A549 (cell line): ENCODE measurements at regions not wholly inside any gene's neighbourhood (a gene's known extent, or its start where the extent isn't known, plus 50 kb on each side); places are given as distances from the start of the nearest gene placed in this dataset.
"Not testable (repeated sequence)": the region's sequence is repeated elsewhere in the genome, so short reads cannot be mapped to it uniquely, and the experiment has no call there.

ENCODE experiments used
- ATAC-seq, 2 experiments: fragments of 200-7000 bp in 1 of 2; fragments of >200 bp in 1 of 2; cut with Nextera tagmentation in 1 of 2; cut with Tn5 transposase in 1 of 2; 3 replicates each; pipeline versions ENCODE4 v1.8.0 to v1.9.1; 2018 to 2020; ENCODE audit warnings: mild to moderate bottlenecking in 1 of 2, moderate library complexity in 1 of 2
- CTCF ChIA-PET: fragments of 300-600 bp; sonication (Branson Sonifier 250); formaldehyde crosslinking; extraction: SDS; loops from one replicate; lab custom pipeline; 2021; ENCODE audit warnings: antibody characterized with exemption, inconsistent platforms; lab: Yijun Ruan, JAX
- POLR2A ChIA-PET: fragments of 350-600 bp; formaldehyde crosslinking; extraction: SDS; loops from one replicate; lab custom pipeline; 2021; ENCODE audit warnings: antibody characterized with exemption, inconsistent platforms; lab: Yijun Ruan, JAX
- DNase-seq, 2 experiments: peaks; one replicate each; pipeline versions ENCODE4 v3.0.0 to v3.0.0-alpha.2; 2011 to 2016; ENCODE audit warnings: low read depth in 1 of 2, low spot score in 1 of 2
- FAIRE-seq: peaks from 2 replicates; lab custom pipeline; 2011; peaks lifted over from hg19 to GRCh38; lab: Jason Lieb, UNC
- H3K27ac ChIP-seq, 2 experiments: fragments of >200 bp; sonication (Bioruptor Twin); formaldehyde crosslinking; 3 replicates each; pipeline ENCODE4 v1.5.1; 2016 to 2017
- H3K4me1 ChIP-seq: fragments of >200 bp; sonication (Bioruptor Twin); formaldehyde crosslinking; 3 replicates; pipeline ENCODE4 v1.6.1; 2016
- H3K4me2 ChIP-seq: fragments of >200 bp; sonication (Bioruptor Twin); formaldehyde crosslinking; 3 replicates; pipeline ENCODE4 v1.6.1; 2016
- H3K4me3 ChIP-seq: fragments of >200 bp; sonication (Bioruptor Twin); formaldehyde crosslinking; 3 replicates; pipeline ENCODE4 v1.5.1; 2016
- H3K9me3 ChIP-seq: fragments of >200 bp; sonication (Bioruptor Twin); formaldehyde crosslinking; 3 replicates; pipeline ENCODE4 v1.6.1; 2016
- ATOH8 ChIP-seq: fragments of 250-450 bp; sonication (Bioruptor Pico); IDR thresholded peaks from 2 replicates; pipeline ENCODE4 v1.5.0; 2020; ENCODE audit warnings: low read depth, mild to moderate bottlenecking, moderate library complexity
- CBX8 ChIP-seq: fragments of 200-600 bp; sonication (generic); IDR thresholded peaks from 2 replicates; pipeline ENCODE4 v1.6.1; 2016
- CEBPB ChIP-seq, 2 experiments: fragments of >200 bp in 1 of 2; sonication (Bioruptor Twin) in 1 of 2; formaldehyde crosslinking in 1 of 2; IDR thresholded peaks; 2 replicates each; pipeline ENCODE4 v1.6.1; 2012 to 2016
- CTCF ChIP-seq: fragments of >200 bp; sonication (Bioruptor Twin); formaldehyde crosslinking; IDR thresholded peaks from 3 replicates; pipeline ENCODE4 v1.5.1; 2016
- EP300 ChIP-seq, 2 experiments: fragments of >200 bp; sonication (Bioruptor Twin); formaldehyde crosslinking; IDR thresholded peaks; 2 replicates in 1 of 2; 3 replicates in 1 of 2; pipeline ENCODE4 v1.6.1; 2016 to 2017
- HMGXB4 ChIP-seq: fragments of 250-450 bp; sonication (Bioruptor Pico); IDR thresholded peaks from 2 replicates; pipeline ENCODE4 v1.5.0; 2021; ENCODE audit warnings: mild to moderate bottlenecking, moderate library complexity, borderline replicate concordance
- KDM1A ChIP-seq: fragments of 200-600 bp; sonication (generic); IDR thresholded peaks from 2 replicates; pipeline ENCODE4 v1.6.1; 2016; ENCODE audit warnings: low read depth, mild to moderate bottlenecking
- KDM5A ChIP-seq: fragments of 200-600 bp; sonication (generic); IDR thresholded peaks from 2 replicates; pipeline ENCODE4 v1.6.1; 2016; ENCODE audit warnings: antibody characterized with exemption, mild to moderate bottlenecking
- MAX ChIP-seq: IDR thresholded peaks from 2 replicates; pipeline ENCODE4 v1.6.1; 2012
- MYC ChIP-seq: IDR thresholded peaks from 2 replicates; pipeline ENCODE4 v1.6.1; 2012; ENCODE audit warnings: mild to moderate bottlenecking, inconsistent platforms, low read length, improper control_type of control experiment, borderline replicate concordance
- NFE2L2 ChIP-seq: fragments of 150-350 bp; conservative IDR thresholded peaks from 2 replicates; pipeline ENCODE4 v1.6.1; 2014; ENCODE audit warnings: low read length
- POLR2A ChIP-seq: IDR thresholded peaks from 2 replicates; pipeline ENCODE4 v1.6.1; 2012; ENCODE audit warnings: mild to moderate bottlenecking, low read length
- RAD21 ChIP-seq, 2 experiments: fragments of >200 bp in 1 of 2; sonication (Bioruptor Twin) in 1 of 2; formaldehyde crosslinking in 1 of 2; IDR thresholded peaks in 1 of 2; conservative IDR thresholded peaks in 1 of 2; 2 replicates in 1 of 2; 3 replicates in 1 of 2; pipeline ENCODE4 v1.6.1; 2012 to 2018; ENCODE audit warnings: inconsistent platforms in 1 of 2
- REST ChIP-seq: fragments of 200-600 bp; sonication (generic); IDR thresholded peaks from 2 replicates; pipeline ENCODE4 v1.6.1; 2016; ENCODE audit warnings: antibody characterized with exemption, mild to moderate bottlenecking, moderate library complexity
- SREBF2 ChIP-seq: fragments of 450-650 bp; IDR thresholded peaks from 2 replicates; pipeline ENCODE4 v1.6.1; 2014; ENCODE audit warnings: mild to moderate bottlenecking, moderate library complexity
- WGBS: methylation state at CpG from one replicate; pipeline ENCODE4 v1.1.6; 2017; ENCODE audit errors: missing lambda C conversion rate; 5-methylcytosine and 5-hydroxymethylcytosine counted together

GRCh38 chr7:63111511-63111910 is 887.1 kb upstream of the ZNF722 start:
- FAIRE-seq, ATAC-seq, H3K4me3 ChIP-seq, CTCF ChIA-PET, H3K4me1 ChIP-seq, H3K4me2 ChIP-seq, DNase-seq, POLR2A ChIA-PET, H3K27ac ChIP-seq: not testable (repeated sequence)
- TF ChIP-seq CEBPB (IDR thresholded peaks at IDR 0.05): 0 out of 4 replicates have a peak, but pooled peaks of 1 of the 2 experiments have one; percentile 32
- WGBS: 9% methylated on average over 7 of the region's 7 CpGs
- H3K9me3 ChIP-seq: peaks cover 22% of the 10 kb centered on the region; the same call in 1 of the 3 replicates

GRCh38 chr7:63112764-63113712 is 885.6 kb upstream of the ZNF722 start:
- DNase-seq (no peak), FAIRE-seq (no peak), ATAC-seq (no peak)
- WGBS: 68% methylated on average over 14 of the region's 36 CpGs
- Histone ChIP-seq H3K4me3 (no peak overlapping the region), H3K4me2 (no peak overlapping the region), H3K4me1 (no peaks in the 10 kb centered on the region), H3K9me3 (peaks cover 22% of the 10 kb centered on the region; the same call in 1 of the 3 replicates), H3K27ac (no peak overlapping the region)
- POLR2A ChIA-PET: no interaction called here
- no peak for TF ChIP-seq POLR2A
- TF ChIP-seq RAD21 (conservative IDR thresholded peaks at IDR 0.05 in 1 of 2, IDR thresholded peaks at IDR 0.05 in 1 of 2): no peak
- no peak for TF ChIP-seq EP300 (IDR thresholded peaks at IDR 0.05)
- TF ChIP-seq MYC: no peak
- TF ChIP-seq CTCF: no peak
- TF ChIP-seq SREBF2: no peak
- no peak for TF ChIP-seq KDM1A
- TF ChIP-seq KDM5A: no peak
- TF ChIP-seq HMGXB4: no peak
- no peak for TF ChIP-seq MAX
- no peak for TF ChIP-seq NFE2L2
- TF ChIP-seq CBX8: no peak
- TF ChIP-seq REST: no peak
- TF ChIP-seq CEBPB (IDR thresholded peaks at IDR 0.05): no peak
- TF ChIP-seq ATOH8 (CRISPR knock-in tag): no peak
- CTCF ChIA-PET: no interaction called here
